ENCODE measurements at regions not wholly inside any gene's neighbourhood (a gene's known extent, or its start where the extent isn't known, plus 50 kb on each side); places are given as distances from the start of the nearest gene placed in this dataset.

DNA sequence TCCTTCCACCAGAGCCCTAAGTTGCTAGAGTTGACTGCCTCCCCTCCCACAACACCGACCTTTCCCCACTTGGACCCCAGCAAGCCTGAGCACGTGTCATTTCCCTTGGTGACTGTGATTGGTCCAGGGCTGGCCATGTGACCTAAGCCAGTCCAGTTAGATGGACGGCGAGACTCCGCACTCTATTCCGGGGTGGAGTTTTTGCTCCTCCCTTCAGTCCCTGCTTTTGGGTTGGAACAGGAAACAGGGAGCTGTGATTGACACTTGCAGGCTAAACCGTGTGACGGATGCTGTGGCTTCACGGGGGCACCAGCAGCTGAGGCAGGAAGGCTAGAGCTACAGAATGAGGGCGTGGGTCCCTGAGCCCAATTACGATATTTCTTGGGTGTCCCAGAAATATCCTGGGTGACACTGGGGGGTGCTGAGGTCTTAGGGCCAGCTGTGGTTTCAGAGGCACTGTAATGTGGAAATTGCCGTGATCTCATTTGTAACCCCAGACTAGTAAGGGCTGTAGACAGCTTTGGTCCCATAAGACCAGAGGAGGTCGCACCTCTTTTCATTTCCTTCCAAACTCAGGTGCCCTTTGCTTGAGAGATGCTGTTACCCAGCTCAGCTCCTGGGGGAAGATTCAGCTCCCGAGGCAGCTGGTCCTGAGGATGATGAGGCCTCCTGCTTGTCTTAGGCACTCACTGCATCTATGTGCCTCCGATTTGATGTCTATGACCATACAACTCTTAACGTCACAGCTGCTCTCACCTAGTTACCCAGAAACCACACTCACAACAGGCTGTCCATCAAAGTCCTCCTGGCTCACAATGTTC lies 102.7 kb upstream of the NPTX2 start:
- DNase-seq = no peak

DNA sequence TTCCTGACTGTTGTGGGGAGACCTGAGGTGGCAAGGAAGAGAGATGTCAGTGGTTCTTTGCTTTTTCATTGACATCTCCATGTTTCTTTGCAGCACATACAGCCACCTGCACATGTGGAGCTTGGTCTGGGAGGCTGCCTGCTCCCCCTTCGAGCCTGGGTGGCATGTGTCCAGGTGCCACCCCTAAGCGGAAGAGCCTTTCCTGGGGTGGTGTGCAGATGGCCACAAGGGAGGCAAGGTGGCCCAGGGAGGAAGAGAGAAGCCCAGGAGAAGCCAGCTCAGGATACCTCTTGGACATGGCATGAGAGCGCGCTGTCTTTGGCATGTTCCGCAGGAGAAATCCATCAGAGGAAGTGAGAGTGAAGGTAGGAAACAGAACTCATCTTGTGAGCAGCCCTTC lies 105.9 kb upstream of the NPTX2 start:
- no peak for DNase-seq

DNA sequence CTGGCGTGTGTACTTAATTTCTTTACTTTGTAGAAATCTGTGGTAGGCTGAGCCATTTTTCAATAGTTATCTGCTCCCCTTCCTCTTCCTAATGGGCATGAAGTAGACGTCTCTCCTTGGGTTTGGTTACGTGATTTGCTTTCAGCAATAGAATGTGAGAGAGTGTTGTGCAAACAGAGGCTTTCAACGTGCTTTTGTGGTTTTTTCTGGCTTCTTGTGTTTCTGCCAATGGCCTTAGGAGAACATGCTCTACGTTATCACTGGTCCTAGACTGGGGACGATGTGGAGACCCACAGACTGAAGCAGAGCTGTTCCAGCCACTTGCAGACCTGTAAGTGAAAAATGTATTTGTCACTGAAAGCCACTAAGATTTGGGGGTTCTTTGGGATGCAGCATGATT lies 107.2 kb upstream of the NPTX2 start:
- no peak for DNase-seq

- DNase-seq = no peak
Measured at GRCh38 chr7:98506471-98506870, 105.6 kb upstream of the BAIAP2L1 start.

DNA sequence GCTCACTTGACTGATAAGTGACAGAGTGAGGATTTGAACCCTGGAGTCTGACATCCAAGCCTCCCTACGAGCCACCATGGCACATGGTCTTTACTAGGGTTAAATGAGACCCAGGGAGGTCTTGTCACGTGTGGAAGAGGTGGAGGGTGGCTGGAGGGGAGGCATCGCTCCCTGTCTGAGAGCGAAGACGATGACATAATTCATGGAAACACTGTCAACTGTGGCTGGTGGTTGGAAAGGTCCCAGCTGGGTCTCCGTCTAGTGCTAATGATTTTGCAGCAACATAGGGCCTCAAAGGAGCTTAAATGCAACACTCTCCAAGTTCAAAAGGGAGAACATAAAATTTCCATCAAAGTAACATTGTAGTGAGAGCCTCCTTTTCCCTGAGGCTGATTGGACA lies 99.9 kb upstream of the BAIAP2L1 start:
- no peak for DNase-seq

- no peak for DNase-seq
Measured at GRCh38 chr7:98496618-98497017, 95.7 kb upstream of the BAIAP2L1 start.

- DNase-seq = no peak
Measured at GRCh38 chr7:98495200-98495955, 94.5 kb upstream of the BAIAP2L1 start.

DNA sequence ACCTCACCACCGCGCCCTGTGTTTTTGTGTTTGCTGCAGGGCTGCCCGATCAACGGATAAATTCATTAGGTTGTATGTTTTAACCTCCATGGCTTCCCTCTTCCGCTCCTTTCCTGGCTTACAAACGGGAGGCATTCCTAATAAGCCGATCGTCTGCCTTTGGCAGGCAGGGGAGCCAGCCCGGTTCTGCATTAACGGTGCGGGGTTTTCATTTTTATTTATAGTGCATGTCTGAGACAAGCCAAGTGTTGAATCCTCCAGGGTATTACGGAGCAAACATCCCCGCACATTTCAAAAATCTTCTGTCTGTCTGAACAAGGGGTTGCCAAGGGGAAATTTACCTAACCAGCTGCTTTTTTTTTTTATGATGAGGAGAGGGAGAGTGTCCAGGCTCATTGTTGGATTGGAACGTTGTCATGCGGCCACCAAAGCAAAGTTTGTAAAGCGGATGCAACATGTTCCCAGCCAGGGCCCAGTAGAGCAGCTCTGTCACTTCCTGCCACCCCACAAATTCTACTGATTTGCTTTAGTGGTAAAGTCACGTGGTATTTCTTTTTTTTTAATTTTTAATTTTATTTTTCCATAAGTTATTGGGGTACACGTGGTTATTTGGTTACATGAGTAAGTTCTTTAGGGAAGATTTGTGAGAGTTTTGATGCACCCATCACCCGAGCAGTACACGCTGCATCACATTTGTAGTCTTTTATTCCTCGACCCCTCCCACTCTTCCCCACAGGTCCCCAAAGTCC lies 92.3 kb upstream of the BAIAP2L1 start:
- DNase-seq = no peak

DNA sequence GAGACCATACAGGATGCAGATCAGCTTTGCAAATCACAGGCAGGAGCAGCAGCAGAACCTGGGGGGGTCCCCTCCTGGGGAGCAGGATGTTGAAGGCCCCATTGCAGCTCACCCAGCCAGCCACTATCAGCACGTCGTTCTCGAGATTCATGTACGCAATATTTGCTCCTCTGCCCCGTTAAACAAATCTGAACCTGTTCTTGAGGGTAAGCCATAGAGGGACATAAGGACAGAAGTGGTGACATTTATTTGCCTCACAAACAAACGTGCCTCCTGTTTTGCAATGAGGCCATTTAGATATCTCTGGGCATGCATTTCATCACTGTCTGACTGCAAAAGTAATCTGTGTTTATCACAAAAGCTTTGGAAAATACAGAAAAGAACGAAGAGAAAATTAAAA lies 87.3 kb upstream of the BAIAP2L1 start:
- no peak for DNase-seq

- no peak for DNase-seq
Measured at GRCh38 chr7:98483964-98484545, 83.2 kb upstream of the BAIAP2L1 start.

DNA sequence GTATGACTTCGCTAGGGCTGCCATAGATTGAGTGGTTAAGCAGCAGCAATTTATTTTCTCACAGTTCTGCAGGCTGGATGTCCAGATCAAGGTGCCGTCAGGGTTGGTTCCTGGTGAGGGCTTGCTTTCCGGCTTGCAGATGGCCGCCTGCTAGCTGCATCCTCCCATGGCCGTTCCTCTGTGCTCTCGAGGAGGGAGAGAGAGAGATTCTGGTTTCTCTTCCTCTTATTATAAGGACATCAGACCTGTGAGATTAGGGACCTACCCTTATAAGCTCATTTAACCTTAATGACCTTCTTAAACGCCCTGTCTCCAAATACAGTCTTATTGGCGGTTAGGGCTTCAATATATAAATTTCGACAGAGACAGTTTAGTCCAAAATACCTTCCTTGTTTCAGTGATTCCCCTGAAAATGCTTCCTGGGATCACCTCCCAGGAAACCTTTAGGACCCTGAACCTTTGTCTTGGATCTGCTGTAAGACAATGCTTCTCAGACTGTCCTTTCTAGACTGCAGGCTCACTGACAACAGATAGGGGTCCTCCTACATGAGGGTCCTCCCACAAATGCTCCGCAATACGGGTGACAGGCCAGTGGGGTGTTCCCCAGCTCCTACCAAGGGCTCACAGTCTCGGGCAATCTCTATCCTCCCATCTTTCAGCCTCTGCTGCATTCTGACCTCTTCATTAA lies 82.5 kb upstream of the BAIAP2L1 start:
- no peak for DNase-seq

DNA sequence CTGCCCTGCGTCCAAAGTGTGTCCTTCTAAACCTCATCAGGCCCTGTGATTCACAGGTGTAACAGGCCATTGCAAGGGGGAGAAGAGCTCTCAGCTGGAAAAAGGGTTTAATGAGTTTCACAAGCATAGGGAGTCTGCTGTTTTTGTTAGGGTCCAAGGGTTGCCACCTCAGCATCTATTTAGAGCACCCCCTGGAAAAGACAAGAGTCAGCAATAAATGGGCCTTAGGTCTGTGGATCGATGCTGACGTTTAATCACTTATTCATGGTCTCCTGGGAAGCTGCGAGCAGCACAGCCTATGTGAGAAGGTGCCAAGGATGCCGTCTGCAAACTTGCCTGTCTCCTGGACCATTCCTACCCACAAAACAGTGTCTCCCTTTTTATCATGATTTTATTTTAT lies 78.4 kb upstream of the BAIAP2L1 start:
- no peak for DNase-seq

- DNase-seq = no peak
Measured at GRCh38 chr7:98475352-98475751, 74.5 kb upstream of the BAIAP2L1 start.

DNA sequence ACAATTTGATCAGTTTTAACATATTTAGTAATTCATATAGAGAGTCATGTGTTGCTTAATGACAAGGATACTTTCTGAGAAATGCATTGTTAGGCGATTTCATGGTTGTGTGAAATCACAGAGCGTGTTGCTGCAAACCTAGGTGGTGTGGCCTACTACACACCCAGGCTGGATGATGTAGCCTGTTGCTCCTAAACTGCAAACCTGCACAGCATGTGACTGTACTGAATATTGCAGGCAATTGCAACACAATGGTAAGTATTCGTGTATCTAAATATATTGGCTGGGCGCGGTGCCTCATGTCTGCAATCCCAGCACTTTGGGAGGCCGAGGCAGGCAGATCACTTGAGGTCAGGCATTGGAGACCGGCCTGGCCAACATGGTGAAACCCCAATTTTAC lies 73.7 kb upstream of the BAIAP2L1 start:
- DNase-seq = no peak

DNA sequence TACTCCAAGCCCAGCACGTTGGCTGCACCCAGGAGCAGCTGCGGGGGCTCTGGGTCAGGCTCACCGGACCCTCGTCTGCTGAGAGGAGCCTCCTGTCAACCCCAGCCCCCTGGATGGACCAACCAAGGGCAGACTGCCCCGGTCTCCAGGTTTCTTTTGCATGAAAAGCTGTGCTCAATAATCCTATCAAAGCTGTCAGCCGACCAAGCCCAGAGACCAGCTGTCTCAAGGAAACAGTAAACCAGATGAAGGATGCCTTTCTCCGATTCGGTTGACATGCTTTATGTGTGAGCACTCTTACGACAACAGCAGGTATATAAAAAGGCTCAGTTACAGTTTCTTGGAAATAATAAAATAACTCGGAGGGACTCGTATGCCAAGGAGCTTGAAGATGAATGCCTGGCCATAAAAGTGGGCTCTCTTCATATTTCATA lies 71.6 kb upstream of the BAIAP2L1 start:
- no peak for DNase-seq

DNA sequence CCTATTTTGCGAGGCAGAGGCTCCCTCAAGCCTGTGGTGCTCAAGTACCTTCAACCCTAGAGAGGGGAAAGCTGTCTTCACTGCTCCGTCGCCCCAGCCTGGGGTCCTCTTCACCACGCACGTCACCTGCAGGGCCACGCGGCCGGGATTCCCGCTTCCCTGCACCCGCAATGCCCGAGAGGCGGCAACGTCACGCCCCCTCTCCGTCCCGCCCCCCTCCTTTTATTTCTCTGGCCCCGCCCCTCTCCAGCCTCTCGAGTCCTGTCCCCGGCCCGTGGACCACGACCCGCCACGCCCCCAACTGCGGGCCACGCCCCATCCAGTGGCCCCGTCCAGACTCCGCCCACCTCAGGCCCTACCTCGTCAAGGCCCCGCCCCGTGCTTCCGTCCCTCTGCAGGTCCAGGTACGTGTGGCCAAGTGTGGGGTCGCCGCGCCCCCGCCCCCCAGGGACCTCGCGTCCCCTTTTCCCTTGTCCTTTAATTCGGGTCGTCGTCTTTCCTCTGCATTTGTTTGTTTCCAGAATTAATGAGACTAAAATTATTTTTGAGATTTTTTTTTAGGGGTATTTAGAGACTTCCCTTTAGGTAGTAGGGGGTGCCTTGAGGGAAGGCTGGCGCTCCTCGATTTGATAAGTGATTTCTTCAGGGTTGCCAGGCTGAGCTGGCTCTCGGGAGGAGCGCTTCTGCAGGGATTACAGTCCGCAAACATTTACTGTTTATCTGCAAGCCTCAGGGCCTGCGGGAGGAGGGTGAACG lies 69.8 kb upstream of the BAIAP2L1 start:
- no peak for DNase-seq

DNA sequence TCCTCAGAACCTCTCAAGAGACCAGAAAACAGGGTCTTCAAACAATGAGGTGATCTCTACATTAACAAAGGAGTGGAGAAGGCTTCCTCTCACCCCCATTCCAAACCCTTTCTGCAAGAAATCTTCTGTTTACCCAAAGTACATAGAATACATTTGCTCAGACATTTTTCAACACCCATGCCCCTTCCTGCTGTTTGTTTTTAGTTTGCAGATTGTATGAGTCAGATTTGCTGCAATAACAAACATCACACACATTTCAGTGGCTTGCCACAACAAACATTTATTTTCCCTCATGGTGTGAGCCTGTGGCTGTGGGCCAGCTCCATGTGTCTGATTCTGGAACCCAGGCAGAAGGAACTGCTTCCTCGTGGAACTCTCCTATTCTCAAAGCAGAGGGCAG lies 68.2 kb upstream of the BAIAP2L1 start:
- no peak for DNase-seq

- no peak for DNase-seq
Measured at GRCh38 chr7:98467570-98468312, 66.9 kb upstream of the BAIAP2L1 start.

- DNase-seq = no peak
Measured at GRCh38 chr7:98465022-98465421, 64.1 kb upstream of the BAIAP2L1 start.

GRCh38 chr7:98464558-98464940 lies 63.7 kb upstream of the BAIAP2L1 start:
- DNase-seq = no peak
